ENCODE measurements at regions not wholly inside any gene's neighbourhood (a gene's known extent, or its start where the extent isn't known, plus 50 kb on each side); places are given as distances from the start of the nearest gene placed in this dataset.
"Not testable (repeated sequence)": the region's sequence is repeated elsewhere in the genome, so short reads cannot be mapped to it uniquely, and the experiment has no call there.

DNA sequence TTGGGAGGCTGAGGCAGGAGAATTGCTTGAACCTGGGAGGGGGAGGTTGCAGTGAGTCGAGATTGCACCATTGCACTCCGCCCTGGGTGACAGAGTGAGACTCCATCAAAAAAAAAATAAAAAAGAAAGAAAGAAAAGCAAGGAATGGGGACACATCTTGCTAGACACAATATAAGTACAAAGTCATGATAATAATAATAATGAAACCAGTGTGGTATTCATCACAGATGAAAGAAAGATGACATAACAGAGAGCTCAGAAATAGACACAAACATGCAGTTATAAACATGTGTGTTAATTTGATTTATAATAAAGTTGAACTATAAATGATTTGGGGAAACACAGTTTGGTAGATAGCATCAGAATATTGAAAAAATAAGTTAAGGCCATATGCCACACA, 264.1 kb downstream of the SRGAP2C start:
- H3K4me3 ChIP-seq = no peak overlapping the region
- no peaks in the 10 kb centered on the region for H3K27me3 ChIP-seq (replicated peaks in 1 of 7)
- intact Hi-C loops (cut with DNase I; ENCODE audit: low total_unique reads) = no loop called here
- no peak for DNase-seq
- peaks cover 0 to 15% (median 0%) of the 10 kb centered on the region in 6 donors for H3K4me1 ChIP-seq
- peaks cover 0 to 6% (median 4%) of the 10 kb centered on the region in 8 donors for H3K9me3 ChIP-seq
- TF ChIP-seq POLR2AphosphoS5 (IDR thresholded peaks at IDR 0.05) (no peak), POLR2A (IDR thresholded peaks at IDR 0.05) (no peak)
- TF ChIP-seq, protein P1, sequence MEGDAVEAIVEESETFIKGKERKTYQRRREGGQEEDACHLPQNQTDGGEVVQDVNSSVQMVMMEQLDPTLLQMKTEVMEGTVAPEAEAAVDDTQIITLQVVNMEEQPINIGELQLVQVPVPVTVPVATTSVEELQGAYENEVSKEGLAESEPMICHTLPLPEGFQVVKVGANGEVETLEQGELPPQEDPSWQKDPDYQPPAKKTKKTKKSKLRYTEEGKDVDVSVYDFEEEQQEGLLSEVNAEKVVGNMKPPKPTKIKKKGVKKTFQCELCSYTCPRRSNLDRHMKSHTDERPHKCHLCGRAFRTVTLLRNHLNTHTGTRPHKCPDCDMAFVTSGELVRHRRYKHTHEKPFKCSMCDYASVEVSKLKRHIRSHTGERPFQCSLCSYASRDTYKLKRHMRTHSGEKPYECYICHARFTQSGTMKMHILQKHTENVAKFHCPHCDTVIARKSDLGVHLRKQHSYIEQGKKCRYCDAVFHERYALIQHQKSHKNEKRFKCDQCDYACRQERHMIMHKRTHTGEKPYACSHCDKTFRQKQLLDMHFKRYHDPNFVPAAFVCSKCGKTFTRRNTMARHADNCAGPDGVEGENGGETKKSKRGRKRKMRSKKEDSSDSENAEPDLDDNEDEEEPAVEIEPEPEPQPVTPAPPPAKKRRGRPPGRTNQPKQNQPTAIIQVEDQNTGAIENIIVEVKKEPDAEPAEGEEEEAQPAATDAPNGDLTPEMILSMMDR (IDR thresholded peaks at IDR 0.05 in 8 of 11, conservative IDR thresholded peaks at IDR 0.05 in 3 of 11) = no peak
- 72 to 94% (median 90%) methylated on average over 2 of the region's 2 CpGs for WGBS, 5 donors
- H3K36me3 ChIP-seq = no peaks in the 10 kb centered on the region
- H3K27ac ChIP-seq = no peak overlapping the region

DNA sequence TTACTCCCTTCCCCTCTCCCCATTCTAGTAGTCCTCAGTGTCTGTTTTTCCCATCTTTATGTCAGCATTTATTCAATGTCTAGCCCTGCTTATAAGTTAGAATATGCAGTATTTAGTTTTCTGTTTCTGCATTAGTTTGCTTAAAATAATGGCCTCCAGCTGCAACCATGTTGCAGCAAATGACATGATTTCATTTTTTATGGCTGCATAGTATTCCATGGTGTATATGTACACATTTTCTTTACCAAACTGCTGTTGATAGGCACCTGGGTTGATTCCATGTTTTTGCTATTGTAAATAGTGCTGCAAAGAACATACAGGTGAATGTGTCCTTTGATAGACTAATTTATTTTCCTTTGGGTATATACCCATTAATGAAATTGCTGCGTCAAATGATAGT, 267.7 kb downstream of the SRGAP2C start:
- TF ChIP-seq, protein P1 (IDR thresholded peaks at IDR 0.05 in 8 of 11, conservative IDR thresholded peaks at IDR 0.05 in 3 of 11) = no peak
- TF ChIP-seq POLR2A (IDR thresholded peaks at IDR 0.05) (no peak), POLR2AphosphoS5 (IDR thresholded peaks at IDR 0.05) (no peak)
- Histone ChIP-seq H3K27ac (no peak overlapping the region), H3K27me3 (replicated peaks in 1 of 7) (no peaks in the 10 kb centered on the region), H3K9me3 (peaks cover 0 to 6% (median 4%) of the 10 kb centered on the region in 8 donors), H3K36me3 (no peaks in the 10 kb centered on the region), H3K4me3 (no peak overlapping the region), H3K4me1 (peaks cover 0 to 5% (median 0%) of the 10 kb centered on the region in 6 donors)
- intact Hi-C loops (cut with DNase I; ENCODE audit: low total_unique reads) = no loop called here
- no peak for DNase-seq
- WGBS, 5 donors = 92 to 100% (median 100%) methylated on average over 1 of the region's 1 CpG

DNA sequence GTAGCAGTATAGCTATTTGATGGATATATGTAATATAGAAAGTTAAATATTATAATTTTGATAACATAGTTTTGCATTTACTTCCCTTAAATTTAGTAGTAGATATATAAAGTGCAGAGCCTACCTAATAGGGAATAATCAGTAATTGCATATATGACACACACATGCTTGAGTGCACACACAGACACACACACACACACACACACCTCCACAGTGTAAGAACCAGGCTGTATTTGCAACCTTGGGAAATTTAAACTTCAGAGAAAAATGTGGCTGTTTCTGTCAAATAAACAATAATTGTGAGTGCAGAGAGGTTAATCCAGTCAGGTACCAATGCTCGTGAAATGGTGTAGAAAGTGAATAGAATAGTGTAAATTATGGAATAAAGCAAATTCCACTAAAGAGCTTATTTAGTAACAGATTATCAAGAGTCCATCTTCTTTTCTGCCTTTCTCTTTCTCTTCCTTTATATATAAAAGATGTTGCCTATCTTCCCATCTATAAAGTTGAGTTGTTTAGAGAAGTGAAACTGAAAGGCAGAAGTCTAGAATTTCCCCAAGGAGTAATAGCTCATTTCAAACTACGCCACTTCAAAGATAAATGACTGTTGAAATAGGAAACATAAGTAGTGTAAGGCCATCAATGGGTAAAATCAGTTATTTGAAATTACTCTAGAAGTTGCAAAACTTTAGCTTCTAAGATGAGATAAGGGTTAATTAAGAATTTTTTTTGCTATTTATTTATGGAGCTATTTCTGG, 273.7 kb downstream of the SRGAP2C start:
- Histone ChIP-seq H3K36me3 (no peaks in the 10 kb centered on the region), H3K27me3 (replicated peaks in 1 of 7) (no peaks in the 10 kb centered on the region), H3K4me1 (peaks cover 0 to 20% (median 14%) of the 10 kb centered on the region in 6 donors), H3K4me3 (peak overlapping the region in 3 of 8 donors; percentile 8 to 47 (median 11)), H3K9me3 (no peaks in the 10 kb centered on the region), H3K27ac (peak overlapping the region in 5 of 8 donors; percentile 42 to 67 (median 57))
- TF ChIP-seq, protein P1 (IDR thresholded peaks at IDR 0.05 in 8 of 11, conservative IDR thresholded peaks at IDR 0.05 in 3 of 11) = no peak
- no peak for TF ChIP-seq POLR2A (IDR thresholded peaks at IDR 0.05)
- no peak for TF ChIP-seq POLR2AphosphoS5 (IDR thresholded peaks at IDR 0.05)
- DNase-seq = no peak
- intact Hi-C loops (cut with DNase I; ENCODE audit: low total_unique reads) = no loop called here
- WGBS, 5 donors = 23 to 27% (median 25%) methylated on average over 2 of the region's 2 CpGs

DNA sequence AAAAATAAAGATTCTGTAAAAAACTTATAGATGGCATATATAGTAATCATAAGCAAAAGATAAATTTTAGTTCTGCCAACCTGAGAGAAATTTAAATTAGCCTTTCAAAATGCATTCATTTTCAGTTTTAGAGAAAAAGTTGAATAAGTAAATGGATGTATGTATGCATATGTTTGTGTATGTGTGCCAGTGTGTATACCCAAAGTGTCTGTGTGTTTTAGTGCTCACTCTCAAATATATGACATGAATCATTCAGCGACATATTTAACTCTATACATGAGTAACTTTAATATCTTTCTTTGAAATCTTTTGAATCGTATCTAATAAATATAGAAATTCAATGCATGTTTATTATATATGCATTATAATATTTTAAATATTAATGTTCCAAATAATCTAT, 274.5 kb downstream of the SRGAP2C start:
- Histone ChIP-seq H3K27ac (peak overlapping the region in 1 of 8 donors; percentile 57), H3K4me3 (no peak overlapping the region), H3K36me3 (no peaks in the 10 kb centered on the region), H3K4me1 (peaks cover 0 to 20% (median 14%) of the 10 kb centered on the region in 6 donors), H3K9me3 (no peaks in the 10 kb centered on the region), H3K27me3 (replicated peaks in 1 of 7) (no peaks in the 10 kb centered on the region)
- TF ChIP-seq POLR2A (IDR thresholded peaks at IDR 0.05) (no peak), POLR2AphosphoS5 (IDR thresholded peaks at IDR 0.05) (no peak)
- TF ChIP-seq, protein P1 (IDR thresholded peaks at IDR 0.05 in 8 of 11, conservative IDR thresholded peaks at IDR 0.05 in 3 of 11) = no peak
- 80 to 91% (median 88%) methylated on average over 2 of the region's 2 CpGs for WGBS, 5 donors
- intact Hi-C loops (cut with DNase I; ENCODE audit: low total_unique reads) = no loop called here
- no peak for DNase-seq

DNA sequence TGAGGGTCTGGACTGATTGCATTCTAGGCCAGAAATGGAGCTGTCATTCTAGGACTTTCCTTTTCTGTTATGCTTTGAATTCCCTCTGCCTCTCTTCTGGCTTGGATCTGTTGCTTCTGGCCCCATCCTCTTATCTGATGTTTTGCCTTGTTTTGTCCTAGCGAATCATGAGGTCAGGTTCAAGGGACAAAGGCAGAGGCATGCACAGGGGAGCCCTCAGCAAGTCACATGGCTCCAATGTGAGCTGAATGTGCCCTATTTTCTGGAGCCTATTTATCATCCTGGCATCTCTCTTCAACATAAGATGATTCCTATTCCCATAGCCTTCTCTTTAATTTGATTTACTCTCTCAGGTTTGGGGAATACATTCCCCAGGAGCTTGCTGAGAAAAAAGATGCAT, 284.6 kb downstream of the SRGAP2C start:
- not testable (repeated sequence) for H3K4me1 ChIP-seq; DNase-seq; H3K27me3 ChIP-seq (replicated peaks in 1 of 7); H3K9me3 ChIP-seq; H3K36me3 ChIP-seq; H3K4me3 ChIP-seq; H3K27ac ChIP-seq
- intact Hi-C loops (cut with DNase I; ENCODE audit: low total_unique reads) = loop anchor here (10.0 kb wide), 1 partner anchor 85 kb away; no protein-coding TSS in a partner anchor
- 65 to 76% (median 67%) methylated on average over 1 of the region's 1 CpG for WGBS, 5 donors

DNA sequence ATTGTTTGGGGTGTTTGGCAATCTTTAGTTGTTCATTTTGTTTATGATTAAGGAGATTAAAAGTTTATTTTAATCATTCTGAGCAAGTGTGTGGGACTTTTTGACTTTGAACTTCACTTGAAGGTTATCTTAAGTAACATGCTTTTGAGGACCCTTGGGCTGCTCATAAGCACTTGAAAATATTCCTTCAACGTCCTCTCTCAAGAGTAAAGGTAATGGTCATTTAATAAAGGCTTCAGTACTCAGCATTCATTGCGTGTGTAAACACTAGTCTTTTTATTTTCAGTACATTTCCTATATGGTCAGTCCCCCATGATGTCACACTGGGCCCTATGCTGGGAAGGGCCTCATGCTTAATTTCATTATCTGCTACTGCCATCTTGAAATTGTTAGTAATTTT, 285.6 kb downstream of the SRGAP2C start:
- H3K4me1 ChIP-seq; H3K9me3 ChIP-seq; H3K4me3 ChIP-seq; DNase-seq; H3K36me3 ChIP-seq; H3K27ac ChIP-seq; H3K27me3 ChIP-seq (replicated peaks in 1 of 7); intact Hi-C loops (cut with DNase I; ENCODE audit: low total_unique reads): not testable (repeated sequence)
- WGBS, 5 donors = 81 to 90% (median 87%) methylated on average over 2 of the region's 2 CpGs
